OCI-LY3 (cell line): ENCODE measurements at regions not wholly inside any gene's neighbourhood (a gene's known extent, or its start where the extent isn't known, plus 50 kb on each side); places are given as distances from the start of the nearest gene placed in this dataset.
"Not testable (repeated sequence)": the region's sequence is repeated elsewhere in the genome, so short reads cannot be mapped to it uniquely, and the experiment has no call there.

Source experiments
- EZH2phosphoT487 ChIP-seq: fragments of 200-600 bp; shearing (Covaris generic); IDR thresholded peaks from 2 replicates; pipeline ENCODE4 v1.6.1; 2018; ENCODE audit warnings: antibody characterized with exemption, mixed run types, low read depth
- TF ChIP-seq, protein P1 (sequence below): fragments of 200-600, 300-600 bp; sonication (generic); IDR thresholded peaks from 2 replicates; pipeline ENCODE4 v1.5.1; 2014; ENCODE audit warnings: antibody characterized with exemption, low read length, low read depth

DNA sequence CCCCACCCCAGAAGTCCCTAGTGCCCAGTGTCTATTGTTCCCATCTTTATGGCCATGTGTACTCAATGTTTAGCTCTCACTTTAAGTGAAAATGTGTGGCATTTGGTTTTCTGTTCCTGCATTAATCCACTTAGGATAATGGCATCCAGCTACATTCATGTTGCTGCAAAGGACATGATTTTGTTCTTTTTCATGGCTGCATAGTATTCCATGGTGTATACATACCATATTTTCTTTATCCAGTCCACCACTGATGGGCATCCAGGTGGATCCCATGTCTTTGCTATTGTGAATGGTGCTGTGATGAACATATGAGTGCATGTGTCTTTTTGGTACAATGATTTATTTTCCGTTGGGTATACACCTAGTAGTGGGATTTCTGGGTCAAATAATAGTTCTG lies 58.2 kb upstream of the ZNF280D start:
- not testable (repeated sequence) for TF ChIP-seq EZH2phosphoT487
- TF ChIP-seq, protein P1, sequence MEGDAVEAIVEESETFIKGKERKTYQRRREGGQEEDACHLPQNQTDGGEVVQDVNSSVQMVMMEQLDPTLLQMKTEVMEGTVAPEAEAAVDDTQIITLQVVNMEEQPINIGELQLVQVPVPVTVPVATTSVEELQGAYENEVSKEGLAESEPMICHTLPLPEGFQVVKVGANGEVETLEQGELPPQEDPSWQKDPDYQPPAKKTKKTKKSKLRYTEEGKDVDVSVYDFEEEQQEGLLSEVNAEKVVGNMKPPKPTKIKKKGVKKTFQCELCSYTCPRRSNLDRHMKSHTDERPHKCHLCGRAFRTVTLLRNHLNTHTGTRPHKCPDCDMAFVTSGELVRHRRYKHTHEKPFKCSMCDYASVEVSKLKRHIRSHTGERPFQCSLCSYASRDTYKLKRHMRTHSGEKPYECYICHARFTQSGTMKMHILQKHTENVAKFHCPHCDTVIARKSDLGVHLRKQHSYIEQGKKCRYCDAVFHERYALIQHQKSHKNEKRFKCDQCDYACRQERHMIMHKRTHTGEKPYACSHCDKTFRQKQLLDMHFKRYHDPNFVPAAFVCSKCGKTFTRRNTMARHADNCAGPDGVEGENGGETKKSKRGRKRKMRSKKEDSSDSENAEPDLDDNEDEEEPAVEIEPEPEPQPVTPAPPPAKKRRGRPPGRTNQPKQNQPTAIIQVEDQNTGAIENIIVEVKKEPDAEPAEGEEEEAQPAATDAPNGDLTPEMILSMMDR, result not testable (repeated sequence)
